ELF-1 (cell line): ENCODE measurements at regions not wholly inside any gene's neighbourhood (a gene's known extent, or its start where the extent isn't known, plus 50 kb on each side); places are given as distances from the start of the nearest gene placed in this dataset.

ENCODE experiments used
- DNase-seq: peaks from one replicate; pipeline ENCODE4 v3.0.0-alpha.2; 2016; ENCODE audit warnings: low read depth, low spot score

GRCh38 chr13:59343993-59344822 is 819.5 kb downstream of the DIAPH3 start:
- DNase-seq, result no peak

GRCh38 chr13:59345311-59345710 is 818.4 kb downstream of the DIAPH3 start:
- DNase-seq, result no peak

GRCh38 chr13:59346999-59347723 is 816.6 kb downstream of the DIAPH3 start:
- DNase-seq, result no peak

- DNase-seq, result no peak
Measured at GRCh38 chr13:59348617-59349016, 815.1 kb downstream of the DIAPH3 start.

- DNase-seq, result no peak
Measured at GRCh38 chr13:59352600-59352999, 811.1 kb downstream of the DIAPH3 start.

- no peak for DNase-seq
Measured at GRCh38 chr13:59354665-59355369, 808.9 kb downstream of the DIAPH3 start.

- no peak for DNase-seq
Measured at GRCh38 chr13:59356607-59357006, 807.1 kb downstream of the DIAPH3 start.

GRCh38 chr13:59358014-59358413 is 805.7 kb downstream of the DIAPH3 start:
- peak; percentile 34 for DNase-seq

GRCh38 chr13:59360108-59360507 is 803.6 kb downstream of the DIAPH3 start:
- peak; percentile 67 for DNase-seq

- DNase-seq, result no peak
Measured at GRCh38 chr13:59360916-59361315, 802.8 kb downstream of the DIAPH3 start.

- no peak for DNase-seq
Measured at GRCh38 chr13:59363313-59363712, 800.4 kb downstream of the DIAPH3 start.

GRCh38 chr13:59363947-59364346 is 799.8 kb downstream of the DIAPH3 start:
- DNase-seq, result no peak

GRCh38 chr13:59364641-59365085 is 799.1 kb downstream of the DIAPH3 start:
- no peak for DNase-seq

GRCh38 chr13:59367467-59367866 is 796.3 kb downstream of the DIAPH3 start:
- DNase-seq, result no peak

- no peak for DNase-seq
Measured at GRCh38 chr13:59367904-59368303, 795.8 kb downstream of the DIAPH3 start.

- no peak for DNase-seq
Measured at GRCh38 chr13:59368693-59369092, 795.0 kb downstream of the DIAPH3 start.

GRCh38 chr13:59371229-59371628 is 792.5 kb downstream of the DIAPH3 start:
- no peak for DNase-seq

GRCh38 chr13:59373341-59373740 is 790.4 kb downstream of the DIAPH3 start:
- no peak for DNase-seq

- DNase-seq, result peak; percentile 87
Measured at GRCh38 chr13:59374691-59375090, 789.0 kb downstream of the DIAPH3 start.

- no peak for DNase-seq
Measured at GRCh38 chr13:59384154-59384553, 779.6 kb downstream of the DIAPH3 start.

- DNase-seq, result peak; percentile 68
Measured at GRCh38 chr13:59391696-59392095, 772.0 kb downstream of the DIAPH3 start.

- no peak for DNase-seq
Measured at GRCh38 chr13:59392328-59392727, 771.4 kb downstream of the DIAPH3 start.
